ENCODE measurements at regions not wholly inside any gene's neighbourhood (a gene's known extent, or its start where the extent isn't known, plus 50 kb on each side); places are given as distances from the start of the nearest gene placed in this dataset.

DNA sequence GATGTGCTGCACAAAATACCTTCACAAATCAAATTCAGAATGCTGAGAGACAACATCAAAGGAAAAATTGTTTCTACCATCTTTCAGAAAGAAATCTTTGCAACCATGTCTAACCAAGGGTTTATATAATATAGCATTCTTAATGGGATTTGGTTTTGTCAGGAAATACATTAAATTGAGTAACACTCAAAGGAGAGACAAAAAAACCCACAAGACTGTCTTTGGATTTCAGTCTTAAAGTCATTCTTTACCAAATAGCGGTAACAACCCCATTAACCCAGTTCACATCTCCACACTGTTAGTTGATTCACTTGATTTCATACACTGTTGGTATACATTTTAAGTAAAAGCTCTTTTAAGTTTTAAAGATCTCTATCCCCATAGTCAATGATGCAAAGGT is 145.7 kb upstream of the EDNRA start:
- TF ChIP-seq POLR2A (IDR thresholded peaks at IDR 0.05; ENCODE audit: low read depth, low read length) (no peak), TAF1 (IDR thresholded peaks at IDR 0.05; ENCODE audit: borderline replicate concordance, low read depth, low read length) (no peak)

All from GM12892 (cell line).